H1 (cell line): ENCODE measurements at regions not wholly inside any gene's neighbourhood (a gene's known extent, or its start where the extent isn't known, plus 50 kb on each side); places are given as distances from the start of the nearest gene placed in this dataset.

Experiments used
- CTCF ChIA-PET: fragments of 300-600 bp; sonication (Branson Sonifier 250); formaldehyde crosslinking; loops from one replicate; lab custom pipeline; 2021; ENCODE audit not compliant: partially characterized antibody; lab: Charles Lee
- POLR2A ChIA-PET: fragments of 300-600 bp; sonication (Branson Sonifier 250); formaldehyde crosslinking; loops from one replicate; lab custom pipeline; 2021; ENCODE audit warnings: inconsistent platforms; ENCODE audit not compliant: partially characterized antibody; lab: Charles Lee
- DNase-seq, 2 experiments: peaks; one replicate each; pipeline versions ENCODE4 v3.0.0 to v3.0.0-alpha.2; 2010 to 2022; ENCODE audit warnings: low spot score in 2 of 2, low read depth in 1 of 2, mixed read lengths in 1 of 2
- FAIRE-seq: peaks from 2 replicates; lab custom pipeline; 2011; peaks lifted over from hg19 to GRCh38; lab: Jason Lieb, UNC
- H2AFZ ChIP-seq: 2 replicates; pipeline ENCODE4 v1.8.1; 2012; ENCODE audit warnings: low read length, inconsistent platforms
- H2AK5ac ChIP-seq: 2 replicates; pipeline ENCODE4 v1.6.1; 2013; ENCODE audit warnings: low read depth, low read length
- H2BK120ac ChIP-seq: replicated peaks from 2 replicates; pipeline ENCODE3; 2013; ENCODE audit warnings: low read depth, low read length, inconsistent platforms
- H2BK12ac ChIP-seq: 2 replicates; pipeline ENCODE4 v1.6.1; 2013; ENCODE audit warnings: low read depth, low read length
- H2BK15ac ChIP-seq: 2 replicates; pipeline ENCODE4 v1.6.1; 2013; ENCODE audit warnings: low read length
- H2BK20ac ChIP-seq: 2 replicates; pipeline ENCODE4 v1.6.1; 2013; ENCODE audit warnings: low read length
- H2BK5ac ChIP-seq: 2 replicates; pipeline ENCODE4 v1.6.1; 2013; ENCODE audit warnings: low read depth, low read length
- H3K14ac ChIP-seq: 2 replicates; pipeline ENCODE4 v1.6.1; 2013; ENCODE audit warnings: inconsistent platforms; ENCODE audit not compliant: insufficient read length
- H3K18ac ChIP-seq: 2 replicates; pipeline ENCODE4 v1.6.1; 2013; ENCODE audit warnings: low read length; ENCODE audit errors: extremely low read depth
- H3K23ac ChIP-seq: 2 replicates; pipeline ENCODE4 v1.6.1; 2013; ENCODE audit warnings: inconsistent platforms; ENCODE audit not compliant: insufficient read length
- H3K23me2 ChIP-seq: 2 replicates; pipeline ENCODE4 v1.6.1; 2013; ENCODE audit warnings: low read depth, low read length
- H3K27ac ChIP-seq: 2 replicates; pipeline ENCODE4 v1.6.1; 2011; ENCODE audit warnings: low read depth, low read length, inconsistent platforms
- H3K27me3 ChIP-seq, 4 experiments: replicated peaks in 1 of 4; 1 replicate in 1 of 4; 2 replicates in 3 of 4; pipeline versions ENCODE4 v1.6.1 to v1.8.1; 2011 to 2013; ENCODE audit warnings: low read length in 3 of 4, mild to moderate bottlenecking in 3 of 4, inconsistent platforms in 2 of 4, mixed read lengths in 2 of 4, moderate library complexity in 1 of 4; ENCODE audit not compliant: control insufficient read depth in 3 of 4, insufficient read depth in 3 of 4; ENCODE audit errors: extremely low read depth in 1 of 4
- H3K36me3 ChIP-seq, 4 experiments: 2 replicates each; pipeline versions ENCODE4 v1.6.1 to v1.8.1; 2011 to 2013; ENCODE audit warnings: mild to moderate bottlenecking in 4 of 4, low read length in 3 of 4, moderate library complexity in 2 of 4, control low read depth in 1 of 4, inconsistent platforms in 1 of 4; ENCODE audit not compliant: insufficient read depth in 4 of 4, control insufficient read depth in 2 of 4
- H3K4ac ChIP-seq: replicated peaks from 2 replicates; pipeline ENCODE3; 2013; ENCODE audit warnings: low read length, low read depth, mixed read lengths, inconsistent platforms; ENCODE audit not compliant: insufficient read length
- H3K4me1 ChIP-seq, 4 experiments: replicated peaks in 1 of 4; 1 replicate in 1 of 4; 2 replicates in 3 of 4; pipeline versions ENCODE4 v1.6.1 to v1.8.1; 2011 to 2013; ENCODE audit warnings: low read length in 3 of 4, inconsistent platforms in 2 of 4, mixed read lengths in 1 of 4; ENCODE audit not compliant: insufficient read depth in 4 of 4, control insufficient read depth in 3 of 4
- H3K4me2 ChIP-seq, 2 experiments: 2 replicates each; pipeline versions ENCODE4 v1.6.1 to v1.8.1; 2011 to 2013; ENCODE audit warnings: low read depth in 2 of 2, low read length in 2 of 2, control low read depth in 1 of 2, inconsistent platforms in 1 of 2, mild to moderate bottlenecking in 1 of 2; ENCODE audit not compliant: insufficient read depth in 1 of 2
- H3K4me3 ChIP-seq, 4 experiments: fragments of 200-600, 300-600 bp in 1 of 4; sonication (generic), shearing (Covaris generic), sonication (Bioruptor Twin) in 1 of 4; 2 replicates each; pipeline versions ENCODE4 v1.5.1 to v1.8.1; 2011 to 2016; ENCODE audit warnings: low read length in 4 of 4, low read depth in 3 of 4, control low read depth in 2 of 4, inconsistent platforms in 2 of 4, mild to moderate bottlenecking in 2 of 4, mixed read lengths in 1 of 4, moderate library complexity in 1 of 4; ENCODE audit not compliant: insufficient read depth in 2 of 4; ENCODE audit errors: extremely low read depth in 1 of 4
- H3K56ac ChIP-seq: replicated peaks from 2 replicates; pipeline ENCODE3; 2013; ENCODE audit warnings: low read depth, mild to moderate bottlenecking, mixed read lengths, low read length, inconsistent platforms; ENCODE audit not compliant: insufficient read length
- H3K79me1 ChIP-seq: 2 replicates; pipeline ENCODE4 v1.6.1; 2013; ENCODE audit warnings: low read depth, low read length, control low read depth
- H3K79me2 ChIP-seq, 2 experiments: 2 replicates each; pipeline versions ENCODE4 v1.6.1 to v1.8.1; 2012 to 2013; ENCODE audit warnings: low read length in 2 of 2, mild to moderate bottlenecking in 2 of 2, inconsistent platforms in 1 of 2; ENCODE audit not compliant: insufficient read depth in 2 of 2, control insufficient read depth in 1 of 2
- H3K9ac ChIP-seq, 4 experiments: replicated peaks in 1 of 4; 1 replicate in 1 of 4; 2 replicates in 3 of 4; pipeline versions ENCODE4 v1.6.1 to v1.8.1; 2011 to 2013; ENCODE audit warnings: low read depth in 3 of 4, low read length in 3 of 4, control low read depth in 2 of 4, mild to moderate bottlenecking in 2 of 4, moderate library complexity in 2 of 4, inconsistent platforms in 1 of 4; ENCODE audit errors: extremely low read depth in 1 of 4
- H3K9me3 ChIP-seq, 2 experiments: 2 replicates each; pipeline versions ENCODE4 v1.6.1 to v1.8.1; 2012 to 2013; ENCODE audit warnings: mild to moderate bottlenecking in 2 of 2, moderate library complexity in 2 of 2, control low read depth in 1 of 2, inconsistent platforms in 1 of 2, low read depth in 1 of 2, low read length in 1 of 2, mixed read lengths in 1 of 2; ENCODE audit not compliant: insufficient read depth in 2 of 2
- H4K20me1 ChIP-seq, 2 experiments: replicated peaks in 1 of 2; 2 replicates each; pipeline versions ENCODE3 to v1.8.1; 2011 to 2013; ENCODE audit warnings: inconsistent platforms in 2 of 2, low read length in 2 of 2, mild to moderate bottlenecking in 1 of 2; ENCODE audit not compliant: insufficient read depth in 2 of 2, control insufficient read depth in 1 of 2
- H4K5ac ChIP-seq: 2 replicates; pipeline ENCODE4 v1.6.1; 2013; ENCODE audit warnings: low read length, low read depth, mixed read lengths, inconsistent platforms; ENCODE audit not compliant: insufficient read length
- H4K8ac ChIP-seq: 2 replicates; pipeline ENCODE4 v1.8.0; 2013; ENCODE audit warnings: mild to moderate bottlenecking, moderate library complexity, low read length, inconsistent platforms; ENCODE audit not compliant: insufficient read depth; ENCODE audit errors: extremely low read depth
- H4K91ac ChIP-seq: replicated peaks from 2 replicates; pipeline ENCODE3; 2013; ENCODE audit warnings: low read length, mixed read lengths, inconsistent platforms; ENCODE audit not compliant: insufficient read length
- CHD2 ChIP-seq: IDR thresholded peaks from 2 replicates; pipeline ENCODE4 v1.6.1; 2012; ENCODE audit warnings: low read length, improper control_type of control experiment
- CTBP2 ChIP-seq: IDR thresholded peaks from 2 replicates; pipeline ENCODE4 v1.7.0; 2011; ENCODE audit warnings: borderline replicate concordance, mild to moderate bottlenecking, moderate library complexity, mixed read lengths, low read length; ENCODE audit not compliant: insufficient read depth, insufficient read length
- FOSL1 ChIP-seq: IDR thresholded peaks from 2 replicates; pipeline ENCODE4 v1.6.1; 2011; ENCODE audit warnings: mild to moderate bottlenecking, low read depth, low read length, moderate library complexity; ENCODE audit not compliant: insufficient read depth
- JUND ChIP-seq: IDR thresholded peaks from 2 replicates; pipeline ENCODE4 v1.6.1; 2011; ENCODE audit warnings: mild to moderate bottlenecking, improper control_type of control experiment, low read length
- NANOG ChIP-seq: IDR thresholded peaks from 2 replicates; pipeline ENCODE4 v1.6.1; 2011; ENCODE audit warnings: low read length, low read depth, mild to moderate bottlenecking, inconsistent platforms; ENCODE audit not compliant: insufficient read depth, poor library complexity, severe bottlenecking
- SIN3A ChIP-seq, 2 experiments: IDR thresholded peaks in 1 of 2; conservative IDR thresholded peaks in 1 of 2; 2 replicates each; pipeline ENCODE4 v1.6.1; 2011 to 2012; ENCODE audit warnings: low read length in 2 of 2, improper control_type of control experiment in 1 of 2, low read depth in 1 of 2, mild to moderate bottlenecking in 1 of 2
- TAF1 ChIP-seq: IDR thresholded peaks from 2 replicates; pipeline ENCODE4 v1.6.1; 2011; ENCODE audit warnings: mild to moderate bottlenecking, low read depth, low read length
- YY1 ChIP-seq: IDR thresholded peaks from 2 replicates; pipeline ENCODE4 v1.6.1; 2011; ENCODE audit warnings: low read depth, mild to moderate bottlenecking, low read length
- WGBS, 2 experiments: shearing (Covaris generic) in 1 of 2; methylation state at CpG; one replicate each; pipeline versions ENCODE4 v1.1.6 to v1.1.7; 2013 to 2015; ENCODE audit warnings: low lambda C conversion rate in 2 of 2, mixed read lengths in 2 of 2, inconsistent platforms in 1 of 2, low coverage in 1 of 2, missing lambda C conversion rate in 1 of 2; ENCODE audit not compliant: insufficient replicate concordance in 2 of 2, insufficient coverage in 1 of 2, insufficient read length in 1 of 2; ENCODE audit errors: extremely low coverage in 1 of 2, missing lambda C conversion rate in 1 of 2; 5-methylcytosine and 5-hydroxymethylcytosine counted together
- TF ChIP-seq, protein P1 (sequence below): IDR thresholded peaks from 2 replicates; pipeline ENCODE4 v1.6.1; 2012; ENCODE audit warnings: inconsistent platforms
- TF ChIP-seq, protein P2 (sequence below): IDR thresholded peaks from 2 replicates; pipeline ENCODE4 v1.6.1; 2012; ENCODE audit warnings: low read length, inconsistent platforms

DNA sequence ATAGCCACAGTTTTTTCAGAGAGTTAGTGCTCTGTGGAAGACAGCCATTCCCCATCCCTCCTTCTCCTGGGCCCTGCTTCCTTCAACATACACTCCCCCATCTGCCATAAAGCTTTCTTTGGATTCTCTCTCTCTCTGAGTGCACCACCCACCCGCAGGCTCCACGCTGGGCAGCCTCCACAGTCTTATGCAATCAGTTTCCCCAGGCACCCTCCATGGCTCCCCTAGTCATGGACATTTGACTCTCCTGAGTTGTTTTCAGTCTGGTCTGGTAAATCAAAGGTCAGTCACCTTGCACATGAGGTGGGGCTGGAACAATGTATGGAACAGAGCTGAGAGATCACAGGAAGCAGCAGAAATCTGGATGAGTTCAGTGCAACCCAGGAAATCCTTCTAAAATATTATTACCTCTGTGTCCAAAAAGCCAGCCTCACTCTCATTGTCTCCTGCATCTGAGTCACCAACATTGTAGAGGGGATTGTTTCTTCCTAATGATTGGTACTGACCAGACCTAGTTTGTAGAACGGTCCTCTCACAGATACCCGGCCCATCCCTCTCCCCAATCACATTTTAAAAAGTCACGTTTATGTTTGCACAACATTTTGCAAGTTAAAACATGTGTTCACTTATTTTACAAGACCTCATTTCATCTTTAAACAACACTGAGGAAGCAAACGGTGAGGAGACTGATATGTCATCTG, 70.1 kb downstream of the CYCS start:
- Histone ChIP-seq H2AK5ac (no peak overlapping the region), H4K91ac (no peak overlapping the region), H2AFZ (no peak overlapping the region; the same call in 1 of the 2 replicates), H4K8ac (no peak overlapping the region), H3K4me2 (no peak overlapping the region), H3K4ac (no peak overlapping the region), H3K9ac (no peak overlapping the region), H3K23me2 (no peaks in the 10 kb centered on the region), H2BK15ac (no peak overlapping the region), H3K27me3 (no peaks in the 10 kb centered on the region), H3K36me3 (no peaks in the 10 kb centered on the region), H2BK5ac (no peak overlapping the region), H3K56ac (no peak overlapping the region), H3K4me3 (no peak overlapping the region), H3K9me3 (peaks cover 0 to 3% of the 10 kb centered on the region in 2 experiments; a peak in 1 of 4 replicates), H3K4me1 (peaks cover 0 to 8% (median 3%) of the 10 kb centered on the region in 4 experiments; a peak in 2 of 7 replicates), H3K79me2 (no peaks in the 10 kb centered on the region), H3K14ac (no peak overlapping the region)
- 88% methylated on average over 6 of the region's 6 CpGs; no CpG with 5 or more reads in 1 of the 2 experiments for WGBS, 2 experiments
- DNase-seq: no peak
- POLR2A ChIA-PET: no interaction called here
- no peak for TF ChIP-seq SIN3A (conservative IDR thresholded peaks at IDR 0.05 in 1 of 2, IDR thresholded peaks at IDR 0.05 in 1 of 2; ENCODE audit: low read depth in 1 of 2, low read length in 2 of 2)
- no peak for TF ChIP-seq JUND
- TF ChIP-seq, protein P1, sequence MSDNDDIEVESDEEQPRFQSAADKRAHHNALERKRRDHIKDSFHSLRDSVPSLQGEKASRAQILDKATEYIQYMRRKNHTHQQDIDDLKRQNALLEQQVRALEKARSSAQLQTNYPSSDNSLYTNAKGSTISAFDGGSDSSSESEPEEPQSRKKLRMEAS: no peak
- TF ChIP-seq CHD2: no peak
- no peak for TF ChIP-seq NANOG
- TF ChIP-seq YY1: no peak
- no peak for TF ChIP-seq FOSL1
- TF ChIP-seq, protein P2, sequence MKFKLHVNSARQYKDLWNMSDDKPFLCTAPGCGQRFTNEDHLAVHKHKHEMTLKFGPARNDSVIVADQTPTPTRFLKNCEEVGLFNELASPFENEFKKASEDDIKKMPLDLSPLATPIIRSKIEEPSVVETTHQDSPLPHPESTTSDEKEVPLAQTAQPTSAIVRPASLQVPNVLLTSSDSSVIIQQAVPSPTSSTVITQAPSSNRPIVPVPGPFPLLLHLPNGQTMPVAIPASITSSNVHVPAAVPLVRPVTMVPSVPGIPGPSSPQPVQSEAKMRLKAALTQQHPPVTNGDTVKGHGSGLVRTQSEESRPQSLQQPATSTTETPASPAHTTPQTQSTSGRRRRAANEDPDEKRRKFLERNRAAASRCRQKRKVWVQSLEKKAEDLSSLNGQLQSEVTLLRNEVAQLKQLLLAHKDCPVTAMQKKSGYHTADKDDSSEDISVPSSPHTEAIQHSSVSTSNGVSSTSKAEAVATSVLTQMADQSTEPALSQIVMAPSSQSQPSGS: no peak
- TF ChIP-seq CTBP2: no peak
- TF ChIP-seq TAF1: no peak
- TF ChIP-seq, all 59 proteins: peak for 0
- no peak overlapping the region for H2BK20ac ChIP-seq
- no peaks in the 10 kb centered on the region for H4K20me1 ChIP-seq
- H3K18ac ChIP-seq: no peak overlapping the region
- H3K27ac ChIP-seq: no peak overlapping the region
- CTCF ChIA-PET: no interaction called here
- H3K23ac ChIP-seq: no peak overlapping the region
- no peaks in the 10 kb centered on the region for H3K79me1 ChIP-seq
- H2BK12ac ChIP-seq: no peak overlapping the region
- no peak for FAIRE-seq
- H2BK120ac ChIP-seq: no peak overlapping the region
- no peak overlapping the region for H4K5ac ChIP-seq
